ENCODE measurements at regions not wholly inside any gene's neighbourhood (a gene's known extent, or its start where the extent isn't known, plus 50 kb on each side); places are given as distances from the start of the nearest gene placed in this dataset.

DNA sequence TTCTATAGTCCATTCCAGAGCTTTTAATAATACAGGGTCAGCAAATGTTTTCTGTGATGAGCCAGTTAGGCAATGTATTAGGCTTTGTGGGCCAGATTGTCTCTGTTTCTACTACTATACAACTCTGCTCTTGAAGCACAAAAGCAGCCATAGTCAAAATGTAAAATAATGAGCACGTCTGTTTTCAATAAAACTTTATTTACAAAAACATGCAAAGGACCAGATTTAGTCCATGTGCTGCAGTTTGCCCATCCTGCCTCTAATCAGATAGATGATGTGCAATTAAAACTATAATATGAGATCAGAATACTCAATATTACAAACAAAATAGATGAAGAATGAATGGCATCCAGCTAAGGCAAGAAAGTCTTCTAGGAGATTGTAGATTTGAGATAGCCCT lies 127.8 kb upstream of the FRMPD4 start:
- TF ChIP-seq, protein P1, sequence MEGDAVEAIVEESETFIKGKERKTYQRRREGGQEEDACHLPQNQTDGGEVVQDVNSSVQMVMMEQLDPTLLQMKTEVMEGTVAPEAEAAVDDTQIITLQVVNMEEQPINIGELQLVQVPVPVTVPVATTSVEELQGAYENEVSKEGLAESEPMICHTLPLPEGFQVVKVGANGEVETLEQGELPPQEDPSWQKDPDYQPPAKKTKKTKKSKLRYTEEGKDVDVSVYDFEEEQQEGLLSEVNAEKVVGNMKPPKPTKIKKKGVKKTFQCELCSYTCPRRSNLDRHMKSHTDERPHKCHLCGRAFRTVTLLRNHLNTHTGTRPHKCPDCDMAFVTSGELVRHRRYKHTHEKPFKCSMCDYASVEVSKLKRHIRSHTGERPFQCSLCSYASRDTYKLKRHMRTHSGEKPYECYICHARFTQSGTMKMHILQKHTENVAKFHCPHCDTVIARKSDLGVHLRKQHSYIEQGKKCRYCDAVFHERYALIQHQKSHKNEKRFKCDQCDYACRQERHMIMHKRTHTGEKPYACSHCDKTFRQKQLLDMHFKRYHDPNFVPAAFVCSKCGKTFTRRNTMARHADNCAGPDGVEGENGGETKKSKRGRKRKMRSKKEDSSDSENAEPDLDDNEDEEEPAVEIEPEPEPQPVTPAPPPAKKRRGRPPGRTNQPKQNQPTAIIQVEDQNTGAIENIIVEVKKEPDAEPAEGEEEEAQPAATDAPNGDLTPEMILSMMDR (IDR thresholded peaks at IDR 0.05): no peak
- TF ChIP-seq POLR2A (IDR thresholded peaks at IDR 0.05): no peak
